ENCODE measurements at regions not wholly inside any gene's neighbourhood (a gene's known extent, or its start where the extent isn't known, plus 50 kb on each side); places are given as distances from the start of the nearest gene placed in this dataset.

DNA sequence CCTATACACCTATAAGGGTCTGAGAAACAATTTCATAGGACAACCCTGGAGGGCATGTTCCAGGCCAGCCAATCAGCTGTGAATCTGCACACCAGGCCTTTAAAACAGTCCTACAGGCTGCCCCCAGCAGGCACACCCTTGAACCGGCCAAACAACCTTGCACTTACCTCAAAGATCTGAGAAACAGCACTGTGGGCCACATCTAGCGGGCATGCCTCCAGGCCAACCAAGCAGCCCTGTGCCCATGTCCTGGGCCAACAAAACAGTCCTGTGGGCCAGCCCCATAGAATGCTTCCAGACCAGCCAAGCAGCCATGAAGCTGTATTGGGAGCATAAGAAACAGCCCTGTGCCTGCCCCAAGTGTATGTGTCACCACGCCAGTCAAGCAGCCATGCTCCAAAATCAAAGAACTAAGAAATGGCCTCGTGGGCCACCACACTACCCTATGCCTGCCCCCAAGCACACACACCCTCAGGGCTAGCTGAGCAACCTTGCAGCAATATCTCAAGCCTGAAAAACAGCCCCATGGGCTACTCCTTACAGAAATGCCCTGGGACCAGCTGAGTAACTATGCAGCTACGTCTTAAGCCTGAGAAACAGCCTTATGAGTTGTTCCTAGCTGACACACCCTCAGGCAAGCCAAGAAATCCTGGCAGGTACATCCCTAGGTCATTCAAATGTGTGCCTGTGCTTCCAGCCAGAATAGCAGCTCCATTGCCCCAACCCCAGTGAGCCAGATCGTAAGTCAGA, 2243.8 kb upstream of the C9orf72 start:
- no peak for DNase-seq

DNA sequence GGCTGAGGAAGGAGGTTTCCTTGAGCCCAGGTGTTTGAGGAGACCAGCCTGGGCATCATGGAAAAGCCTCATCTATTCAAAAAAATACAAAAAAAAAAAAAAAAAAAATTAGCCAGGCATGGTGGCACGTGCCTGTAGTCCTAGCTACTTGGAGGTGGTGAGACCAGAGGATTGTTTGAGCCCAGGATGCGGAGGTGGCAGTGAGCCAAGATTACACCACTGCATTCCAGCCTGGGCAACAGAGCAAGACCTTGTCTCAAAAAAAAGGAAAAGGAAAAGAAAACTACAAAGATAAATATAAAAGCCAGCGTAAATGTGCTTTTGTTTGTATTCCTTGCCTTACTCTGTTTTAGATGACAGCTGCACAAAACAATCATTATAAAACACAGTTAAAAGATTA, 2249.2 kb upstream of the C9orf72 start:
- no peak for DNase-seq

DNA sequence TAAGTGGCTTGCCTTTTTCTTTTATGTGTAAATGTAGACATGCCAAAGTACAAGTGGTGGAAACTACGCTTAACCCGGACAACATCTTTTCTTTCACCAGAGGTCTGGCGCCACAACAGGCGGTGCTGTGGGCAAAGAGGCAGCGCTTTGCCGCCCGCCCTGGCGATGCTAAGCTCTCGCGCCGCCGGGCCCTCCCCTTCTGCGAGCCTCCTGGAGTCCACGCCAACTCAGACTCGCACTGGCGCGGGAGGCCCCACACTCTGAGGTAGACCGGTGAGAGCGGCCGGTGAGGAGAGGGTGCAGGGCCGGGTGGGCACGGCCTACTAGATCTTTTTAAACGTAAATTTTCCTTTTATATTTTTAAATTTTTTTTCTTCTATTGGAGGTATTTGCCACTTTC, 2253.1 kb upstream of the C9orf72 start:
- no peak for DNase-seq

DNA sequence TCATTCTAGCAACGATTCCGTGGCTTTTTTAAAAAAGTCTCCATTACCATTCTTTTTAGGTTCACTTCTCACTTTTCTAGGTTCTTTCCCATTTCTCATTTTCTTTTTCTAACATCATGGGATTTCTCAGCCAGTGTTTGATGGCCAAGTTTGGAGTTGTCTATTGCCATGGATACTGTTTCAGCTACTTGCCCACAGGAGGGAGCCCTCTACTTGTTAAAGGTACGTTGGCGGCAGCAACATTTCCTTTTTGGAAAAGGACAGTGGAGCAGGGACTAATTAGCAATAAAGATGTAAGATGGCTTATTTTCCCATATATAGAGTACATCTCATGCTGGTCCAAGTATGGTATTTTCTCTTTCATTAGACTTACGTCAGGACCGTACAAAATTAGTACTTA, 2257.5 kb upstream of the C9orf72 start:
- peak; percentile 20 for DNase-seq

DNA sequence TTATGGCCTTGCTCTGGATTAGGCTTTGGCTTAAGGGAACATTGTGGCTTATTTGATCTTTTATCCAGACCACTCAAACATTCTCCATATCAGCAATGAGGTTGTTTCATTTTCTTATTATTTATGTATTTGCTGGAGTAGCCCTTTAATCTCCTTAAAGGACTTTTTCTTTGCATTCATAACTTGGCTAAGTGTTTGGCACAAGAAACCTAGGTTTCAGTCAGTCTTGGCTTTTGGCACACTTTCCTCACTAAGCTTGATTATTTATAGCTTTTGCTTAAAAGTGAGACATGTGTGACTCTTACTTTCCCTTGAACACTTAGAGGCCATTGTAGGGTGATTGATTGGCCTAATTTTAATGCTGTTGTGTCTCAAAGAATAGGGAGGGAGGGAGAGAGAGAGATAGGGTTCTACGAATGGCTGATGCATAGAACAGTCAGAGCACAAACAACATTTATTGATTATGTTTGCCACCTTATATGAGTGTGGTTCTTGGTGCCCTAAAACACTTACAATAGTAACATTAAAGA, 2265.3 kb upstream of the C9orf72 start:
- DNase-seq, result no peak

DNA sequence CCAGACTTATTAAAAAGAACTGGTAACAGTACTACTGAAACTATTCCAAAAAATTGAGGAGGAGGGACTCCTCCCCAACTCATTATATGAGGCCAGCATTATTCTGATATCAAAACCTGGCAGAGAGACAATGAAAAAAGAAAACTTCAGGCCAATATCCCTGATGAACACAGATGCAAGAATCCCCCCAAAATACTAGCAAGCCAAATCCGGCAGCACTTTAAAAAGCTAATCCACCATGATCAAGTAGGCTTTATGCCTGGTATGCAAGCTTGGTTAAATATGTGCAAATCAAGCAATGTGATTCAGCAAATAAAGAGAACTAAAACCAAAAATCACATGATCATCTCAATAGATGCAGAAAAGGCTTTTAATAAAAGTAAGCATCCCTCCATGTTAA, 2271.0 kb upstream of the C9orf72 start:
- no peak for DNase-seq

DNA sequence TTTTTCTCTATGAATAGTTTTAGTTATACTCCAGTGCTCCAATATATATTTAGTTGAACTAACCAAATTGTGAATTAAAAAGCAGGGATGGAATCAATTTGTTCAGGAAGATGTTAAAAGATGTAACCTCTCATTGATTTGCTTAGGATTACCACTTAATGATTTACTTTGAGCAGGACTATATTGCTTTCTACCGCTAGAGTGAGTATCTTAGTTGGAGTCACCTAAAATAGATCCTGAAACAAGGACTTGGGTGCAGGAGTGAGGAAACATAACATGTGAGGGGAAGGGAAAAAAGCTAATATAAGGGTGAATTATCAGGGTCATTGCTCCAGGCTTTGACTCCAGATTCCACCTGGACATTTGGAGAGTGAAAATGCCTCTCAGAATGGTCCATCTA, 2277.4 kb upstream of the C9orf72 start:
- DNase-seq, result no peak

DNA sequence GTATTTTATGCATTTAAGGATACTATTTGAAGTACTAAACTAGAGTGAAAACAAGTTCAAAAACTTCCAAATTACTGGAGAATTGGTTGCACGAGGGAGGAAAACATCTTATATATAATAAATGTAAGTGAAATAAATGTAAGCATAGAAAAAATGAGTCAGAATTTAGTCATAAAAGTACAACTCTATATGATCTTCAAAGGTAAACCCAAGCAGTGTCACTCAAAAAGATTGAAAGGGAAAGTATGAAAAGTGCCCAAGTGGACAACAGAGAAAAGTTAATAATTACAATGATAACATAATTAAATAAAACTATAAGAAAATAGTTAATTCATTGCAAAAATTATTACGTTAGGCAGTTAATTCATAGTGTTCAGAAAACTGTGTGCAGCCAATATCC, 2288.5 kb upstream of the C9orf72 start:
- no peak for DNase-seq

DNA sequence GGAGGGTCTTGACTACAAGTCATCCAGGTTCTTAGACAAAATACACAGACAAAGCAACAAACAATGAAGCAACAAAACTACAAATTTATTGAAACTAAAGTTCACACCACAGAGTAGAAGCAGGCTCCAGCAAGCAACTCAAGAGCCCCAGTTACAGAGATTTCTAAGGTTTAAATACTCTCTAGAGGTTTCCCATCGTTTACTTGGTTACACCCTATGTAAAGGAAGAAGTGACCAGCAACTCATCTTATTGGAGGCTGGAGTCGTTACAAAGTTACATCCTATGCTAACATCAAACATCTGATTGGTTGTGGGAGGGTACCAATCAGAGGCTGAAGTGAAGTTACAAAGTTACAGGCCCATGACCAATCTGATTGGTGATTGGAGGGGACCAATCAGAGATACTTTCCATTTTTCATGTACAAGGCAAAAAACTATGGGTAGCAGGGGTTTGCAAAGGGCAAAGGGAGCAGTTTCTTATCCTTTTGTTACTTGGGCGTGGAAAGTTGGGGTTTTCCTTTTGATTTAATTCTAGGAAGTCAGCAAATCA, 2292.6 kb upstream of the C9orf72 start:
- no peak for DNase-seq

DNA sequence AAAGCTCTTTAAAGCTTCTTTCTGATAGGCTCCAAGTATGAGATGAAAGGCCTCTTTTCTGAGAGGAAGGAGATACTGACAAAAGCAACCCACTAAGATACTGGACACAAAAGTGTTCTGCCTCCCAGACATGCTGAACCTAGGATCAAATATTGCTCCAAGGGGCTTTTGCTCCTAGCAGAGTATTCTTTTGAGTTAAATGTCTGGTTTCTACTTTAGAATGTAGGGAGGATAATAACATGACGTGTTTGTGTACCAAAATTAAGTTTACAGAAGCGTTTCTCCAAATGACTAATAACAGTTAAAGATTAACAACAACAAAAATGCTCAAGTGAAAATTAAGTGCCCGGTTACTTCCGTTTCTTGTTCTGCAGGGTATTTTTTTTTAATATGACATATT, 2293.3 kb upstream of the C9orf72 start:
- DNase-seq, result no peak

DNA sequence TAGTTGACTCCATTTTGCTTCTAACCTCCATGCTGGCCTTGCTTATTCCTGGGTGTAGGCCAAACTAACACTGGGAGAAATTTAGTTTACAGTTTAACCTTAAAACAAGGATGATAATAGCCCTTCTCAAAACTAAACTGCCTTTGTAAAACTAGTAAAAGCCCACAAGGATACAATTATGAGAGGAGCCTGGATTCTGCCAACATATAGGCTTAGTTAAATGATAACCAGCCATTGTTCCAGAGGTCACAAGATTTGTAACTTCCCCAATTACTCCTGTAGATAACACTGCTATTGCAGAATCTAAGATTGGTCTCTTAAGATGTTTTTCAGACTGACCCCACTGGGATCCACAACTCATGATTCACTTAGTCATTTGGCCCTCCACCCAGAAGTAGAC, 2300.3 kb upstream of the C9orf72 start:
- DNase-seq, result no peak

DNA sequence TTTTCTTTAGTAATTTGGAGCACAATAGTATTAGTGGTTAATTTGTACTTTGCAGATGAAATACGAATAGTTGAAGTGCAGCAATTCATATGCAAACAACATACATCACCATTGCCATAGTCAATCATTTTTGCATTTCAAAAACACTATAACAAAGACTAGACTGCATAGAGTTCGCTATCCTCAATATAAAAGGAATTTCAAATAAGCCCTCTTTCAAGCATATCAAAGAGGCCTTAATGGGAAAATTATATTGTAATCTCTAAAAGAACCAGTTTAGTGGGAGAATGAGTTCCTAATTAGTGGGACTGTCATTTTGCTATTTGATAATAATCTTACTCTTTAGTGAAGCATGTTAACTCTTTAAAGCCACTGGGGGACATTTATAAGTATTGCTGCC, 2302.3 kb upstream of the C9orf72 start:
- no peak for DNase-seq

DNA sequence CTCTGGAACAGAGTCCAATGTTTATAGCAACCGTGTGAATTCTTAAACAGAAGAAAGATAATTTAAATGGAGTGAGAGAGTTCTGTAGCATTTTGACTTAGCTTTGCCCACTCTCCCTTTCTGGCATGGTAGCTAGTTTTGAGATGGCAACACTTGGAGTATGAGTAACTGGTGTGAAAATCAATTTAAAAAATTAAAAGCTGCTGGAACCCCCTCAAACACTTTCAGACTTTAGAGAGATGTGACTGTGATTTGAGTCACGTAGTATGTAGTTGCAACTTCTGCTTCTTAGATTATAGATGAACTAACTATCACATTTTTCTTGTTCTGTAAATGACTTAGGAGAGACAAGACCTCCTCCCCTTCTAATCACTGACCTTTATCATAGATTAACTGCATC, 2309.5 kb upstream of the C9orf72 start:
- no peak for DNase-seq

DNA sequence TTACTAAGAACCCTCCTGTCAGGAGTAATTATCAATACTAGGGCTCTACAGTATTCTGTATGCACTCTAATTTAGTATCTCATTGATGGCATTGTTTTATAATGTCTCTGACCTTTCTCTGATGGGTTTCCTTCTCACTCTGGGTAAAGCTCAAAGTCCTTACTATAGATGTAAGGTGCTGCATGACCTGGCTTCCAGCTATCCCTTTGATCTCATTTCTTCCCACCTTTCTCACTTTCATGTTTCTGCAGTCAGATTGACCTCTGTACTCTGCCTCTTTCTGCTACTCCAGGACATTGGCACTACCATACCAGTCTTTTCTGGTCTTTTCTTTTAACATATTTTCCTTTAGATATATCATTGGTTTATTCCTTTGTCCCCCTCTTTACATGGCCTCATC, 2332.8 kb upstream of the C9orf72 start:
- DNase-seq, result no peak

DNA sequence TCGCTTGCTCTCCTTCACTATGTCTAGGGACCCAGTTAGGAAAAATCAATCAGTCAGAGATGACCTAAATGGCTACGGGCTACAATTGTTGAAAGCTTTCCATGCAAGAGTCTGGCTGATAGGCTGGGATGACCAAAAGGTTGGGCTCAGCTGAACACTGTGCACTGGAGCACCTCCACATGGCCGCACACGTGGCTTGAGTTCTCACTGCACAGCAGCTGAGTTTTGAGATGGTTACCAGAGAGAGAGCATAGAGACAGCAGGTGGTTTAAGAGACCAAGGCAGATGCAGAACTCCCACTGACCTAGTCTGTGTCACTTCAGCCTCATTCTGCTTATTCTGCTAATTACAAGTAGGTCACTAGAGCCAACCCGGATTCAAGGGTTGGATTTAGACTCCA, 2354.8 kb upstream of the C9orf72 start:
- DNase-seq, result no peak

DNA sequence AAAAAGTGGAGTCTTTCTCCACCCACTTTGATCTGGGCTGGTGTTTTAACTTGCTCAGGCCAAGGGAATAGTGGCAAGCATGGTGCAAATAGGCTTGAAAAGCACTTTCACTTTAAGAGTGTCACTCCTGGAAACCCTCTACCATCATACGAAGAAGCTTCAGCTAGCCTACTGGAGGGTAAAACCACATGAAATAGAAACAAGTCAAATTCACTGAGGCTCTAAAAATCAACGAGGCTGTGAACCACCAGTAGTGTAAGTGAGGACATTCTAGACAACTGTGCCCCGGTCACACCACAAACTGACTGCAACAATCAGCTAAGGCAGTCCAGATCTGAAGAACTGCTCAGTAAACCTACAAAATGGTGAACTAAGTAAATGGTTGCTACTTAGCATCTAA, 2366.3 kb upstream of the C9orf72 start:
- no peak for DNase-seq

DNA sequence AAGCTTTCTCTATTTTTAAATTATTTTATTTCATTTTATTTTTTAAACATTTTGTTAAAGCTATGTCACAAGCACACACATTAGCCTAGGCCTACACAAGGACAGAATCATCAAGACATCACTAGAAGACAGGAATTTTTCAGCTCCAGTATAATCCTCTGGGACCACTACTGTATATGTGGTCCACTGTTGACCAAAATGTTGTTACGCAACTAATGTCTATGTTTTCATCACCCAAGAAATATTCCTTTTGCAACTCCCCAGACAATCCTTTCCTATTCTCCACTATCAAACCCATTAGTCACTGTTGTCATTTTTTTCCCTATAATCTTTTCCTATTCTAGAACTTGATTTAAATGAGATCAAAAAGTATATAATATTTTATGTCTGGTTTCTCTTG, 2371.7 kb upstream of the C9orf72 start:
- no peak for DNase-seq

DNA sequence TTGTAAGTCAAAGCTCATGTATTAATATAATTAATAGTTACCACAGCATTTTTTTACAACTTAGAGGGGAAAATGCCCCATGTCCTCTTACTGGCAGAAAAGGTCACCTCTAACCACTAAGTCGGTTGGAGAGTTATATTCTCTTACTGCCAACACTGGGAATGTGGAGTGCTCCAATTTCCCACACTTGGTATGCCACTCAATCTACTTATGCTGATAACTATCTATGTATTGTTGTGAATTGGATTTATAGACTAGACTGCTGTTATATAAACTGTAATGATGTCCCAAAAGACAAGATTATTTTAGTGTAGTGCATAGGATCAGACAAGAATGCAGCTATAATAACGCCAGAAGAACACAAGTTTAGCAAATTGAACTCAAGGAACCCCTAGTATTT, 2385.2 kb upstream of the C9orf72 start:
- no peak for DNase-seq

DNA sequence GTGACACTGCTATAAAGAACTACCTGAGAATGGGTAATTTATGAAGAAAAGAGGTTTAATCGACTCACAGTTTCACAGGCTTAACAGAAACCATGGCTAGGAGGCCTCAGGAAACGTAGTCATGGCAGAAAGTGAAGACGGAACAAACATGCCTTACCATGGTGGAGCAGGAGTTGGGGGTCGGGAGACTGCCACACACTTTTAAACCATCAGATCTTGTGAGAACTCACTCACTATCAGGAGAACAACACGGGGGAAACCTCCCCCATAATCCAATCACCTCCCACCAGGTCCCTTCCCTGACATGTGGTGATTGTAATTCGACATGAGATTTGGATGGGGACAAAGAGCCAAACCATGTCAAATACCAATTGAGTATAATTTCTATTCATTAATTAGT, 2392.6 kb upstream of the C9orf72 start:
- DNase-seq, result no peak

DNA sequence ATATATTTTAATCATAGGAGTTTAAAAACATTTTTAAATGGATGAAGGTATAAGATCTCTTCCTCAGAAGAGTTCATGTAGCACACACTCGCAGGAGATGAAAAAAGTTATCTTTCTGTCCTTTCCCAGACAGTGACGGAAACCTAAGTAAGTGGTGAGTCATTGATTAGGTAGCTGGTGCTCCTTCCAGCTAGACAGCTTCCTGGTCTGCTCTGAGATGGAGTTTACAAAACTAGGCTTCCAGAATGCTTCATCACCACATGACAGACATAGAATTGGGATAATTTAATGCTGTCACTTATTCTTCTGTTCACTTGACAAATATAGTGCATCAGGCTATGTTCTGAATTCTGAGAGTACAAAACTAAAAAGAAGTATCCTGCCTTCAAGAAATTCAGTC, 2393.0 kb upstream of the C9orf72 start:
- DNase-seq, result no peak

DNA sequence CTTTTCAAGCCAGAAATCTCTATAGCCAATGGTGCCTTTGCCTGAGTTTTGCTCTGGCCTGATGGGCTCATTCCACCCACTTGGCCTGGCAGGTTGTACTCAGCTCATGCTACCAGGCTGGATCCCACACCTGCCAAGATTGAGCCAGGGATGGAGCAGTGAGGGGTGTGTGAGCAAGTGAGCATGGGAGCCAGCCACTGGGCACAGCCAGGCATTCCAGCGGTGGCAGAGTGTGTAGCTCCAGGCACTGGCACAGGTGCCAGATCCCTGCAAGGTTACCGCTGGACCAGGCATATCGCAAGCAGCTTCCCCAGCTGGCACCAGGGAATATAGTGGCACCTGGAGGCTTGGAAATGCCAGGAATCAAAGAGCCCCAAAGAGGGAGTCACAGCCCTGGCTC, 2395.6 kb upstream of the C9orf72 start:
- no peak for DNase-seq

DNA sequence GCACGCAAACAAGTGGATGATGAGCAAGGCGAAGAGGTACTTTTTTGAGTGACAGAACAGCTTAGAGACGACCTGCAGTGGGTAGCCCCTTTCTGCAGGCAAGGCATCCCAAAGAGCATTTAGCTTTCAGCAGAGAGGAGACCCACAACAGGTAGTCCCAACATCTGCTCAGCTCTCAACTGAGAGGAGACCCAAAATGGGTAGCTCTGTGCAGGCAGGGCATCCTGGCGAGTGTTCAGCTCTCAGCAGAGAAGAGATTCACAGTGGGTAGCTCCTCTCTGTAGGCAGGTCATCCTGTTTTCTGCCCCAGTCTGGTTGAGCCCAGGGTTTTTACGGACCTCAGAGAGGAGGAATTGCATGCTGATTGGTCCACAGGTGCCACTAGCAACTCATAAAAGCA, 2396.1 kb upstream of the C9orf72 start:
- no peak for DNase-seq

DNA sequence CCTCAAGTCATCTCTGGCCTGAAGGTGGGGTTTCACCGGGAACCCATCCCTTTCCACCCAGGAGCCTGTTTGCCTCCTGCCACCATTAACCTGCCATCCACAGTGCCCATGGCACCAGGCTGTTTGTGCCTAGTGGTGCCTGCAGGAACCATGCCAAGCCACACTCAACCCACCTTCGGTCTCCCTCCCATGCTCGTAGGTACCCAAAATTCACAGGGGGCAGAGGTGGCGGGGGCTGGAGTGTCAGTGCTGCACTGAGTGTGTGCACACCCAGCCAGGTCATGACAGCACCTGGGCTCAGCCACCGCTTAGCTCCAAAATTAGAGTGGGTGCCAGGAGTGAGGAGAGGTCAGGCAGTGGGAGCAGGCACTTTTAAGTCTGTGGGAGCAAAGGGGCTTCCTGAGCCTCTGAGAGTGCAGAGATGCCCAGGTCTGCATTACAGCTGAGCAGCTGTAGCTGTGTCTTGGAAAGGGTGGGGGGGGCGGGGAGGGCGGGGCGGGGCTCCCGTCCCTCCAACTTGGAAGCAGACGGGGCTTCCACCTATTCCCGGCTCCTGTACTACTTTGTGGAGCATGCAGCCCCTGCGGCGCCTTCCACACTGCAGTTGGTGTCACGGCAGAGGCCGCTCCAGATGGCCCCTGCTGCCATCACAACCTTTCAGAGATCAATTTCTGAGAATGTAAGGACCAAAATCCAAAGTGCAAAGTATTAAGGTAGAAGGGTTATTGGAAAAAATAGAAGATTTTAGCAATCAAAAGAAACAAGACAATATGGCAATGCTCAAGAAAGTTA, 2396.8 kb upstream of the C9orf72 start:
- DNase-seq, result no peak

All from muscle of arm (tissue), 1 donor.